Mucosa of gallbladder (tissue), 1 donor: ENCODE measurements at regions not wholly inside any gene's neighbourhood (a gene's known extent, or its start where the extent isn't known, plus 50 kb on each side); places are given as distances from the start of the nearest gene placed in this dataset.

Experiments used
- DNase-seq: peaks from one replicate; pipeline ENCODE4 v3.0.0-alpha.2; 2020; ENCODE audit warnings: low spot score
- donor health status: DM: no; HTN: no; CAD: no.

DNA sequence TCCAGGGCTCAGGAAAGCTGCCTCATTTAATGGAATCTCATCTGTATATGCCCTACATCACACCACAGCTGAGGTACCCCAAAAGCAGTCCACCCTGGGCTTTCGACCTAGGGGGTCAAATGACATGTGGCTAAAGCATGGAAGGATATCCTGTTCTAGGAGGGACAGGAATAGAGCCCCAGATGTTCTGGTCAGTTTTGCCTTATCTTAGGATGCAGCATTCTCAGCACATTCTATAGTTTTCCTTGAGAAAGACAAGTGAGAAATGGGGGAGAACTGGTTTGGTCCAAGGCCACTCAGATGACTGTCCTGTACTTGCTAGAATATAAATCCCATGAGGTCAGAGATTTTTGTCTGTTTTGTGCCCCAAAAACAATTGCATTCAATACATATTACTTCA, 688.0 kb upstream of the ZEB2 start:
- DNase-seq: no peak

DNA sequence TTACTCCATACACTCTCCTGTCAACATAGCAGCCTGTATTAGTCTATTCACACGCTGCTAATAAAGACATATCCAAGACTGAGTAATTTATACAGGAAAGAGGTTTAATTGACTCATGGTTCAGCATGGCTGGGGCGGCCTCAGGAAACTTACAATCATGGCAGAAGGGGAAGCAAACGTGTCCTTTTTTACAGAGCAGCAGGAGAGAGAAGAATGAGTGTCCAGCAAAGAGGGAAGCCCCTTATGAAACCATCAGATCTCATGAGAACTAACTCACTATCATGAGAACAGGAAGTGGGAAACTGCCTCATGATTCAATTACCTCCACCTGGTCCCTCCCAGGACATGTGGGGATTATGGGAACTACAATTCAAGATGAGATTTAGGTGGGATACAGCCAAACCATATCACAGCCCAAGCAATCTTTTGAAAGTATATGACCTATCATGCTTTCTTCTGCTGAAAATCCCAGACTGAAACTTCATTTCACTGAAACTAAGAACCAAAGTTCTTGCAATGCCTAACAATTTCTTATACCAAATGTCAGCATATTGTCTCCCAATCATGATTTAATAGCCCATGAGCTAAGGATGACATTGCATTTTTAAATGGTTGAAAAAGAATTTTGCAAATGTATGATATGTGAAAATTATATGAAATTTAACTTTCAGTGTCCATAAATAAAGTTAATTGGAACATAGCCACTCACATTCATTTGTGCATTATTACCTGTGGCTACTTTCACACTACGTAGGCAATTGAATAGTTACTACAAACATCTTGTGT, 686.8 kb upstream of the ZEB2 start:
- no peak for DNase-seq

GRCh38 chr2:145203891-145204290, 684.0 kb upstream of the ZEB2 start:
- DNase-seq: no peak

DNA sequence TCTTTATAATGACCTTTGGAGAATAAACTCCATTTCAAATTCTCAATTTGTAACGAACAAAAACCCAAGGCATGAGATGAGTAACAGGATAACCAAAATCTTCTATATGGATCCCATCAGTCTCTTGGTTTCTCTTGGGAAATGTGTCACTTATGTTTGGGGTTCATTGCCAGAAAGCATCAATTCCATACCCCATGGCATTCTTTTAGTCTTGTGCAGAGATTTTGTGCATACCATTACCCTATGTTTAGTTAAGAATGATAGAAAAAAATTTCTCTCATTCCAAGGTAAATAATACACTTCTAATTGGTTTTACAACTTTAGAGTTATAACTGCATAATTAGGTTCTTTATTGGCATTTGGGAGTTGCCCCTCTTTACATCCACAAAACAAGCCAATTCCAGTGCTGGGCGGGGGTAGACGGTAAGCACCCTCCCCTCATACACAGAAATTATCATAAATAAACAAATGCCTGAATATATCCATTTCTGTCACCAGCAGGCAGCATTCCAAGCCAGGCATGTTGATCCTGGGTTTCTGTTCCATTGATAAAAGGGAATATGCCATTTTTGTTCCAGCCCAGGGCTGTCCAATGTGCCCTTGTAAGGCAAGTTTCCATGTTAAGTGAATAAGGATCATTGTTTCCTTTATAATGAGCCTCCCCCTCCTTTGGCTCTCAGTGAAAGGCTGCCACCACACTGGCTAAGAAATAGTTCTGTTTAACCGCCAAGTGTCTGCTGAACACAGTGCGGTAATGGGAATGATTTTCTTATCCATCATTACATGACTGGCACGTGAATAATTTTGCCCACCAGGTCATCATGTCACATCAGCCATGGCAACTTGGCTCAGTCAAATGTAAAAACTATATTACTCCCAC, 680.1 kb upstream of the ZEB2 start:
- DNase-seq: no peak

DNA sequence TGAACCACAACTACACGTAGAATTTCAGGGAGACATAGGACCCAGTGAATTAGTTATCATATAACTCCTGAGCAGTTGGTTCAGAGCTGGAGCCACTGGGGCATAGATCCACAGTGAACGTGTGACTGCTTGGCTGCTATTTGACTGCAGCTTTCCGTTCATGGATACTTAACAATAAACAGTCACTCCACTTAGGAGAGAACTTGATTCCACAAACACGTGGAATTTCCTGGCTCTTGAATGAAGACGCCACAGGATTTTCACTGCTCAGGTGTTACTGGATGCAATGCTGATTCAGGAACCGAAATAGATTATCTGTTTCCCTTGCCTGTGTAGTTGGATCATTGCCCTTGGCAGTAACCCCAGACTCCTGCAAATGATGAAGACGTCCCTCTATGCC, 679.1 kb upstream of the ZEB2 start:
- no peak for DNase-seq

- DNase-seq: no peak
Measured at GRCh38 chr2:145198555-145198954, 678.6 kb upstream of the ZEB2 start.

DNA sequence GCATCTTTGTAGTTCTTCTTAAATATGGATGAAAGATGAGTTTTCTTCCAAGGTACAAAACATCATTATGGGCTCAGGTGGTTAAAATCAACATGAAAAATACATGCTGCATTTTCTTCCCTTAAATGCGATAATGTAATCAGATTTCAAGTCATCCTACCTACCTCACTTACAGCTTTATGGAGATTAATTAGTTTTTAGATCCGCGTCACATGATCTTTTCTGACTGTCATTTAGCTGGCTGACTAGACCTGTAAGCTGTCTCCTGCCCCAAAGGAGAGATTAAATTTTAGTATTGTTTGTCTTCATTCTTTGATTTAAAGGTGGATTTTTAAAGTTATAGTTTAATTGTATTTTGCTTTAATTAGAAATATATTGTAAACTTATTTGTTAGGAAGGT, 678.0 kb upstream of the ZEB2 start:
- DNase-seq: no peak

DNA sequence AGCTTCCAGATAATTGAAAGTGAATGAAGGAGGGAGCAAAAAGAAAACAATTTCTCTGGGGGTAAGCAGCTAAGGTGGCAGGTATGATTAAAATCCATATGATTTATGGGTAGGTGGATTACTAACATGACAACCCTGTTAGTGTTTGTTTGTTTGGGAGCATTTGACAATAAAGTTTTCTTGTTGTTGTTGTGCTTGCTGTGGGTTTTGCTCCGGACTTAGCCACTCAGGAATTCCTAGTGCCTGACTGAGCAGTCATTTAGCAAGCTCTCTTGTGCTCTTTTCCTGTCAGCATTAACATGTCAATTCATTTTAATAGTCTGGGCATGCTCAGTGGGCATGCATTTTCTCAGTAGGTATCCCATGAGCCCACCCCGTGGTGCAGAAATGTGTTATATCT, 674.8 kb upstream of the ZEB2 start:
- DNase-seq: no peak

DNA sequence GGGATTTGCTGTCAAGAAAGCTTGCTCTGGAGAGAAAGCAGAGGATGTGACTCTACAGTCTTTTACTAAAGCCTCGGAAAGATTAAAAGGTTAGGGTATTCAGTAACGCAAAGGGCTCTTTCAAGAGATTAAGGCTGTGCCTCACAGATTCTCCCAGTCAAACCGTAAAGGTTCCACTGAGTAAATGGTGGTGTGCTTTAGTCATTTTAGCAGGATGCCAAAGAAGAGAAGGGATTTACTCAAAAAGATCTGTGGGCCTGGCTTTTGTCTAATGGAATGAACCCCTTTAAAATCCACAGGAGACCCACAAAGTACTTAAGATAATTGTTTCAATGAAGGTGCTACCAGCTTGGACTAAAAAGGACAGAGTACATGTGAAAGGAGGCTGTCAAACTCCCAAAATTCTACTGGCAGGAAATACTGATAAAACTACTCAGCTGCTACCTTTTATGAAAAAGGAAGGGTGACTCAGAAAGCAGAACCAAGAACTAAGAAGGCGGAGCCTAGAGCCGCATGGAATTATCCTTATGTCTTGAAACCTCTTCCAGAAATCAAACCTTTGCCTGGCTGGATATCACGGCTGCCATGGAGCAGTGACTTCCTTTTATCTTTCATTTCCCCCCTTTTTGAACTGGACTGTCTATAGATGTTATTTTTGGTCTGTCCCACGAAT, 670.2 kb upstream of the ZEB2 start:
- DNase-seq: no peak

GRCh38 chr2:145186303-145186702, 666.4 kb upstream of the ZEB2 start:
- no peak for DNase-seq

- DNase-seq: no peak
Measured at GRCh38 chr2:145185696-145186095, 665.8 kb upstream of the ZEB2 start.

DNA sequence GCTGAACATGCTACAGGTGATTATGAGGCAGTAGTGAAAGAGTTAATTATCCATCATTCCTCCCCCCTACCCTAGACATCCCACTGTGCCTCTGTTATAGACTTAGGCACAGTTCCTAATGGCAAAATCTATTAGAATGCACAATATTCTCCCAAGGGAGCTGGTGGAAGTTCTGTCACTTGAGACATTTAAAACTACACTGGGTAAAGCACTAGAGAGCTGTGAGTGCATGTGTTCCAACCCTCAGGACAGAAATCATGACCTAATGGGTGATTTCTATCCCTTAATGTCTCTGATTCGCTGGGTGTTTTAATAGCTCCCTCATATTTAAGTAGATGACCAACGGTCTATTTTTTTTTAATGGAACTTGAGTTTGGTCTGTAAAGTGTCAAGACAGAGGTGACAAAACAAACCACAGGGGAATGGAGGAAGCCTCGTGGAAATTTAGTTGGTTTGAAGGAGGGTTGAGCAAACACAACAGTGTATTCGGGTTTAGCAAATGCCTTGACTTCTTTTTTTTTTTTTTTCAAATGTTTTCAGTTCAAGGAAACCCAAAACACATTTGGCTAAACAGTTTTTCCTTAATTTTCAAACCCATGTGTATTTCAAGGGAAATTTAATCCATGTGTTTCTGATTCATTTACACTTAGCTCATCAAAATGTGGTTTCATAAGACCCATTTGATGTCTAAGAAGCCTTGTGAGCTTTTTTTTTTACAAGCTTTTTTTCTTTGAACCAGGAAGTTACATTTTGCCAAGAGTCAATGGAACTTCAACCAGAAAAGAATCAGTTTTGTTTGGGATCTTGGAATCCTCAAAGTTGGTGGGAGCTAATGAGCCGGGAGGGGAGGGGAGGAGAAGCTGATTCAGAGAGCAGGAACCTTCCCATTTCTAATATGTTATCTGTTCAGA, 665.1 kb upstream of the ZEB2 start:
- DNase-seq: no peak

DNA sequence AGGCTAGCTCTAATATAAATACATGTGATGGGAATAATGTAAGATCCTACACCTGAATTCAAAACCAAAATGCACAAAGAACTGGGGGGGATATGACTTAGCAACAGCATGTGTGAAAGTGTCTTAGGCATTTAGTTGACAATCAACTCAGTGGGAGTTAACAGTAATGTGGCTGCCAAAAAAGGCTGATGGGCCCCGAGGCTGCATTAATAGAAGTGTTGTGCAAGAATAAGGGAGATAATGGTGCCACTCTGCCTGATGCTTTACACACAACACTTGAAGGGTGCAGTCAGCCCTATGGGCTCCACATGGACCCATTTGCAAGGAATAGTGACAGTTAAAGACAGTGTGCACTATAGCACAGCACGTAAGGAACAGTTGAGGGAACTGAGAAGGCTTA, 649.4 kb upstream of the ZEB2 start:
- no peak for DNase-seq

DNA sequence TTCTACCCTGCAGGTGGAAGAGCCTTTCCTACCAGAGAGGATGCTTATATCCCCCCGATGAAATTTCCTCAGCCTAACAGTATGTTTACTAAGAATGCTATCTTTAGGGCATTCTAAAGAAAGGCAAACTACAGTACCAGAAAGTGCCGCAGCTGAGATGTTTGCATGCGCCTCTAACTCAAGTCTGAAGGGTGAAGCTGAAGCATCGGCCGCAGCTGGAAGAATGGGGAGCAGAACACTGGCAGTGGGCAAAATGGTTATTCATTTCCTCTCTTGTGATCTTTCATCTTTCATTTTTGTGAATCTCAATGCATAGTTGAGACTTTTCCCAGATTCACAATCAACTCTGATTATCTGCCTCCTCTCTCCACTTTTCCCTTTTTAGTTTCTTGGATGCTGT, 648.2 kb upstream of the ZEB2 start:
- DNase-seq: no peak

GRCh38 chr2:145166731-145167302, 646.9 kb upstream of the ZEB2 start:
- DNase-seq: no peak

GRCh38 chr2:145161656-145162055, 641.7 kb upstream of the ZEB2 start:
- no peak for DNase-seq

DNA sequence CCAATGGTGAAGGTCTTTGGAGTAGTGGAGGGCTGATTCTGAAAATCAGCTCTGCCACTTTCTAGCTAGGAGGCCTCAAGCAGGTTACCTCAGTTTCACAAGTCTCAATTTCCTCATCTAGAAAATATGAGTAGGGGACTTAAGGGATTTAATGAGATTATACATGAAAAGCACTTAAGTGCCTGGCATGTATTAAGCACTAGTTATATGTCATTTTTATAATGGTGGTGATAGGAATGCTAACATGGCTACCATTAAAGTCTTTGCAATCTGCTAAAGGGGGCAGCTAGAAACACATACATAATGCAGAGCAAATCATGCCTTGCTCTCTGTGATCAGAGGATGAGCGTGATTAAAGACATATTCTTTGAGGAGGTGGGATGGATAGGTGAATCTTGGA, 640.9 kb upstream of the ZEB2 start:
- DNase-seq: no peak

- no peak for DNase-seq
Measured at GRCh38 chr2:145159676-145160075, 639.8 kb upstream of the ZEB2 start.

DNA sequence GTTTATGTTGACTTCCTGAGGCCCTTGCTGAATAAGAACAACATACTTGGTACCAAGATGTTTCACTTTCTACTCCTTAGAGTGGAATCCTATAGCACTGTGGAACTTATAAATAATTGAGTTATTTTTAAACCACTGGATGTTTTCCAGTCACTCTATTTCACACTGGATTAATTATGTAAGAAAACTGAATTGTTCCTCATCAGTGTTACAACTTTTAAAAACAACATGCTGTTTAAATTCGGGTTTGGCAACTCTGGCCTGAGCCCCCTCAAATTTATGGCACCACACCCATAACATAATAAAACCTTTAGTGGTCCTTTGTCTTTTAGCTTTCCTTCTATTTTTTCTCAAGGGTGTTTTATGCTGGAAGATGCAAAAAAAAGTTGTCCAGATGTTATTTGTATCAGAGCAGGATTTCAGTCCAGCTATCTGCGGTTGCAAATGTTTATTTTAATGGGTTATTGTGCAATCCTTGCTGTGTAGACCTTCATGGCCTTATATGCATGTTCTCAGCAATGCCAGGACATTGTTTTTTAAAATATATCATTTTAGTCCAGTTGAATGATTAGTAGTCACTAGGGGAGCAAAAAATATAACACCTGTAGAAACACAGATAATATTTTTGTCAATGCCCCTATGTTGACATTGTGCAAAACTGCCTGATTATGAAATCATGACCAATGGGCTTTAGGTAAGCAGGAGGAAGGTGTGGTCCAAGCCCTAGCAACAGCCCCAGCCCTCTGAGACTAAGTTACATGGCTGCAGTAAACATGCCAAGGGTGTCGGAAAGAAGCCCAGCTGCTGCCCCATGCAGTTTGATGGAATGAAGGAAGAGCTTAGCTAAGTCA, 638.0 kb upstream of the ZEB2 start:
- peak; percentile 47 for DNase-seq

GRCh38 chr2:145157036-145157675, 637.2 kb upstream of the ZEB2 start:
- no peak for DNase-seq
